Caco-2 (cell line): ENCODE measurements at regions not wholly inside any gene's neighbourhood (a gene's known extent, or its start where the extent isn't known, plus 50 kb on each side); places are given as distances from the start of the nearest gene placed in this dataset.

ENCODE experiments used
- BruUV-seq: library from RNA; stranded (reverse); fragments of 400-500 nt; replicated peaks from 2 replicates; lab custom pipeline; 2021; lab: Mats Ljungman, UMichigan
- CTCF ChIA-PET: fragments of 300-600 bp; sonication (Branson Sonifier 250); formaldehyde crosslinking; loops from one replicate; lab custom pipeline; 2022; ENCODE audit warnings: antibody characterized with exemption; lab: Charles Lee
- POLR2A ChIA-PET: fragments of 300-600 bp; sonication (Branson Sonifier 250); formaldehyde crosslinking; loops from one replicate; lab custom pipeline; 2022; ENCODE audit warnings: antibody characterized with exemption; lab: Charles Lee
- DNase-seq, 2 experiments: peaks; one replicate each; pipeline versions ENCODE4 v3.0.0 to v3.0.0-alpha.2; 2020 to 2022
- H3K27me3 ChIP-seq: replicated peaks from 2 replicates; pipeline ENCODE4 v1.6.0; 2011; ENCODE audit warnings: low read length; ENCODE audit not compliant: control insufficient read depth, insufficient read depth
- H3K36me3 ChIP-seq: 2 replicates; pipeline ENCODE4 v1.5.1; 2011; ENCODE audit warnings: low read length; ENCODE audit not compliant: control insufficient read depth, insufficient read depth
- H3K4me1 ChIP-seq: fragments of 250-450 bp; sonication (Bioruptor Pico); 2 replicates; pipeline ENCODE4 v1.5.1; 2020; ENCODE audit warnings: mild to moderate bottlenecking
- H3K4me3 ChIP-seq: 2 replicates; pipeline ENCODE4 v1.5.1; 2011; ENCODE audit warnings: low read depth, mild to moderate bottlenecking, control low read depth, low read length
- H3K9me3 ChIP-seq: fragments of 250-450 bp; sonication (Bioruptor Pico); 2 replicates; pipeline ENCODE4 v1.5.1; 2020; ENCODE audit warnings: mild to moderate bottlenecking, moderate library complexity
- H3K27ac Mint-ChIP-seq: one replicate; pipeline ENCODE4 v1.8.0; 2022; ENCODE audit warnings: mixed read lengths; ENCODE audit not compliant: unreplicated experiment
- H3K27me3 Mint-ChIP-seq: one replicate; pipeline ENCODE4 v1.8.0; 2022; ENCODE audit warnings: mixed read lengths; ENCODE audit not compliant: insufficient read depth, unreplicated experiment
- H3K36me3 Mint-ChIP-seq: one replicate; pipeline ENCODE4 v1.8.0; 2022; ENCODE audit warnings: mild to moderate bottlenecking, mixed read lengths; ENCODE audit not compliant: insufficient read depth, unreplicated experiment
- H3K4me1 Mint-ChIP-seq: one replicate; pipeline ENCODE4 v1.8.0; 2022; ENCODE audit warnings: low read depth, mixed read lengths; ENCODE audit not compliant: unreplicated experiment
- H3K4me3 Mint-ChIP-seq: one replicate; pipeline ENCODE4 v1.8.0; 2022; ENCODE audit warnings: mild to moderate bottlenecking, moderate library complexity, mixed read lengths; ENCODE audit not compliant: unreplicated experiment
- H3K9me3 Mint-ChIP-seq: one replicate; pipeline ENCODE4 v1.8.0; 2022; ENCODE audit warnings: mixed read lengths; ENCODE audit not compliant: unreplicated experiment
- intact Hi-C: fragments of 100-400 bp; cut with micrococcal nuclease; formaldehyde crosslinking; loops from one replicate; pipeline ENCODE4 v1.10.0; 2022; ENCODE audit not compliant: unreplicated experiment
- TF ChIP-seq, protein P1 (sequence below), 2 experiments: fragments of 200-600 bp in 1 of 2; IDR thresholded peaks; 1 replicate in 1 of 2; 2 replicates in 1 of 2; pipeline versions ENCODE4 v1.5.1 to v1.8.0; 2011 to 2022; ENCODE audit warnings: antibody characterized with exemption in 1 of 2, control low read depth in 1 of 2, inconsistent platforms in 1 of 2, low read depth in 1 of 2, low read length in 1 of 2, mild to moderate bottlenecking in 1 of 2, moderate library complexity in 1 of 2; ENCODE audit not compliant: insufficient read depth in 1 of 2, severe bottlenecking in 1 of 2, unreplicated experiment in 1 of 2

DNA sequence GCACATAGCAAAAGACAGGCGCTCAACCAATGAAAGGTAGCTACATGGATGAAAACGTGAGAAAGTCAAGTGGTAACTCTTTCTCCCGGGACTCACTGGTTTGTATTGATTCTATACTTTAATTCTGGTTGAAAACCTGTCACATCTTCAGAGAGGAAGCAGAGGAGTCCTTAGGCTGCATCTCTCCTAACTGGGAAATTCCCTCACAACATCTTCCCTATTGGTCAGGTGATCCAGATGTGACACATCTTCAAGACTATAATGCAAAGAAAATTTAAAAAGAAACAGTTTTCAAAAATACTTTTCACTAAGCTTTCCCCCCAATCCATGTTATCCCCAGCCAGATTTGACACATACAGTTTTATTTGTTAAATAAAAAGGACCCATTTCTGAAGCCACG lies 62.7 kb upstream of the RCN1 start:
- Histone ChIP-seq H3K4me1 (no peaks in the 10 kb centered on the region), H3K27me3 (0 out of 2 replicates have a peak, but pooled peaks cover 1% of the 10 kb centered on the region), H3K36me3 (no peaks in the 10 kb centered on the region), H3K4me3 (no peak overlapping the region), H3K9me3 (no peaks in the 10 kb centered on the region)
- intact Hi-C loops, result no loop called here
- no TSS peak for BruUV-seq
- no peaks in the 10 kb centered on the region for H3K36me3 Mint-ChIP-seq
- POLR2A ChIA-PET, result no interaction called here
- H3K27ac Mint-ChIP-seq, result no peak overlapping the region
- TF ChIP-seq, protein P1, sequence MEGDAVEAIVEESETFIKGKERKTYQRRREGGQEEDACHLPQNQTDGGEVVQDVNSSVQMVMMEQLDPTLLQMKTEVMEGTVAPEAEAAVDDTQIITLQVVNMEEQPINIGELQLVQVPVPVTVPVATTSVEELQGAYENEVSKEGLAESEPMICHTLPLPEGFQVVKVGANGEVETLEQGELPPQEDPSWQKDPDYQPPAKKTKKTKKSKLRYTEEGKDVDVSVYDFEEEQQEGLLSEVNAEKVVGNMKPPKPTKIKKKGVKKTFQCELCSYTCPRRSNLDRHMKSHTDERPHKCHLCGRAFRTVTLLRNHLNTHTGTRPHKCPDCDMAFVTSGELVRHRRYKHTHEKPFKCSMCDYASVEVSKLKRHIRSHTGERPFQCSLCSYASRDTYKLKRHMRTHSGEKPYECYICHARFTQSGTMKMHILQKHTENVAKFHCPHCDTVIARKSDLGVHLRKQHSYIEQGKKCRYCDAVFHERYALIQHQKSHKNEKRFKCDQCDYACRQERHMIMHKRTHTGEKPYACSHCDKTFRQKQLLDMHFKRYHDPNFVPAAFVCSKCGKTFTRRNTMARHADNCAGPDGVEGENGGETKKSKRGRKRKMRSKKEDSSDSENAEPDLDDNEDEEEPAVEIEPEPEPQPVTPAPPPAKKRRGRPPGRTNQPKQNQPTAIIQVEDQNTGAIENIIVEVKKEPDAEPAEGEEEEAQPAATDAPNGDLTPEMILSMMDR (IDR thresholded peaks at IDR 0.05; ENCODE audit: insufficient read depth in 1 of 2, low read depth in 1 of 2, low read length in 1 of 2, severe bottlenecking in 1 of 2, unreplicated experiment in 1 of 2), result no peak
- H3K4me1 Mint-ChIP-seq, result no peaks in the 10 kb centered on the region
- H3K27me3 Mint-ChIP-seq, result peaks cover 31% of the 10 kb centered on the region
- no peak for DNase-seq
- H3K4me3 Mint-ChIP-seq, result no peak overlapping the region
- H3K9me3 Mint-ChIP-seq, result no peaks in the 10 kb centered on the region
- CTCF ChIA-PET, result no interaction called here

DNA sequence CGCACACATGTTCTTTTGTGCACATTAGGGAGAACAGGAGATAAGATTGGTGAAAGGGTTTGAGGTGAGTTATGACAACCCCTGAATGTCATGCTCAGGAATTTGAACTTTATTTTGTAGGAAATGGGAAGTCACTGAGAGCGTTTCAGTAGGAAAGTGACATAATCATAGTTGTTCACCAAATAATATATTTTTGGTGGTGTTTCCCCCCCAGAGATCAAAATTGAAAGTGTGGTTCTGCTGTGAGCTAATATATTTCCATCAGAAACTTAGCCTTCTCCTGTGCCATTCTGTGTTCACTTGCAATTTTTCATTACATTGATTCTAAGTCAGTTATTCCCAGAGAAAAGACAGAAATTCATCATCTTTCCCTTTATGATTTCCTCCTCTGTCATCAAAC lies 64.1 kb upstream of the RCN1 start:
- intact Hi-C loops, result no loop called here
- Mint-ChIP-seq H3K4me1 (no peaks in the 10 kb centered on the region), H3K27me3 (peaks cover 26% of the 10 kb centered on the region), H3K4me3 (no peak overlapping the region), H3K36me3 (no peaks in the 10 kb centered on the region), H3K27ac (no peak overlapping the region), H3K9me3 (no peaks in the 10 kb centered on the region)
- CTCF ChIA-PET, result no interaction called here
- Histone ChIP-seq H3K4me1 (no peaks in the 10 kb centered on the region), H3K27me3 (no peaks in the 10 kb centered on the region), H3K4me3 (no peak overlapping the region), H3K36me3 (no peaks in the 10 kb centered on the region), H3K9me3 (no peaks in the 10 kb centered on the region)
- POLR2A ChIA-PET, result no interaction called here
- no TSS peak for BruUV-seq
- TF ChIP-seq, protein P1 (IDR thresholded peaks at IDR 0.05; ENCODE audit: insufficient read depth in 1 of 2, low read depth in 1 of 2, low read length in 1 of 2, severe bottlenecking in 1 of 2, unreplicated experiment in 1 of 2), result no peak
- no peak for DNase-seq

DNA sequence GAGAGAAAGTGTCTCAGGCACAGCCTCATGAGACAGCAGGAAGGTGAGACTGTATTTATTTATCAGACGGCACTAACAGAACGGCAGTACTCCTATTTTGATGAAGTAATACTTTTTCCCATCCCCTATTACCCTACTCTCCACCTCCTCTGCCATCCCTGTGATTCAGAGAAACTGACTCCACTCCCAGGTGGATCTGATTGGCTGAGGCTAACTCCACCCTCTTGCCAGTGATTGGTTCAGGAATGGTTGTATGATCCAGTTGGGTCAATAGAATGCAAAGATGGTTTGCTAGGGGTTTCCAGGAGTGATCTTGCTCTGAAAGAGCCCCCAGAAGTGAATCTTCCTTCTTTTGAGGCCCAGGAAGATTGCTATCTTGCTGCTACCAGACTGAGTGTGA lies 65.9 kb upstream of the RCN1 start:
- Histone ChIP-seq H3K27me3 (no peaks in the 10 kb centered on the region), H3K4me3 (no peak overlapping the region), H3K4me1 (no peaks in the 10 kb centered on the region), H3K9me3 (no peaks in the 10 kb centered on the region), H3K36me3 (no peaks in the 10 kb centered on the region)
- H3K4me1 Mint-ChIP-seq, result no peaks in the 10 kb centered on the region
- ChIA-PET CTCF (no interaction called here), POLR2A (no interaction called here)
- H3K27me3 Mint-ChIP-seq, result peaks cover 18% of the 10 kb centered on the region
- H3K36me3 Mint-ChIP-seq, result no peaks in the 10 kb centered on the region
- no peak for DNase-seq
- H3K27ac Mint-ChIP-seq, result no peak overlapping the region
- H3K9me3 Mint-ChIP-seq, result no peaks in the 10 kb centered on the region
- TF ChIP-seq, protein P1 (IDR thresholded peaks at IDR 0.05; ENCODE audit: insufficient read depth in 1 of 2, low read depth in 1 of 2, low read length in 1 of 2, severe bottlenecking in 1 of 2, unreplicated experiment in 1 of 2), result no peak
- intact Hi-C loops, result no loop called here
- no TSS peak for BruUV-seq
- H3K4me3 Mint-ChIP-seq, result no peak overlapping the region
